HT1080 (cell line): ENCODE measurements at regions not wholly inside any gene's neighbourhood (a gene's known extent, or its start where the extent isn't known, plus 50 kb on each side); places are given as distances from the start of the nearest gene placed in this dataset.

ENCODE experiments used
- DNase-seq: peaks from one replicate; pipeline ENCODE4 v3.0.0-alpha.2; 2015; ENCODE audit warnings: low read depth

DNA sequence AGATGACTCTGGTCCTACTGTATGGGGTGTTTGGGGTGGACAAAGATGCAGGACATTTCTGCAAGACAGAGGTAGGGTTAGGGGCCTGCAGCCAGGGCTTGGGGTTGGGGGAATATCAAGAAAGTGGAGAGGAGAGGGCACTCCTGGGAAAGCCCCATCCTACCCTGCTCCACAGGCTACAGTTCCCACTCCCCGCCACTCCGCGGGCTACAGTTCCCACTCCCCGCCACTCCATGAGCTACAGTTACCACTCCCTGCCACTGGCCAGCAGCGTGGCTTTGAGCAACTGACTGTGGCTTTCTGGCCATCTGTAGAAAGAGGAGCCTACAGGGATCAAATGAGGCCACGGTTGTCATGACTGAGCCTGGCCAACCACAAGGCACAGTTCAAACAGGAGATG lies 93.8 kb upstream of the GRIK3 start:
- DNase-seq, result no peak

DNA sequence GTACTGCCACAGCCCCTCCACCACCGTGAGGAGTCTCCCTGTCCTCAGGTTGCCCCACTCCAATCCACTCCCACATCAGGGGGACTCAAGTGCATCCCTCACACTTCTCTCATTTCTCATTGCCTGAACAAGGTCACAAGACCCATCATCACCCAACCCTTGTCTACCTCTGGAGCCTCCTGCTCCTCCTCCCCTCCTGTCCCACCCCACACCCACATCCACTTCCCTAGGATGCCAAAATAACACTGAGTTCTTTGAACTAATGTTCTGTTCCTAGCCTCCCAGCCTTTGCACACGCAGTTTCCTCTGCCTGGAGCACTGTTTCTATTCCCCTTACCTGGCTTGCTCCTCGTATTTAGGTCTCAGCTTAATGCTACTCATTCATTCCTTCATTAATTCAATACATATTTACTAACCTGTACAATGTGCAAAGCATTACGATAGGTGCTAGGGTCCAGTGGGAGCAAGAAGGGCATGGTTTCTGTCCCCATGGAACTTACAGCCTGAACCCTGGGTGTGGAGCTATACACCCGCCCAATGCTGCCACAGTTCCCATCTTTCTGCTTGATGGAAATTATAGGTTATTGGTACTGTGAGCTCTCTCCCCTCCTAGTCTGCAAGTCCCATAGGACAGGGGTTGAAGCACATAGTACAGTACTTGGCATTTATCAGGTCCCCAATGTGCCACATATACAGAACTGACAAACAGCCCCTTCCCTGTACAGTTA lies 96.1 kb upstream of the GRIK3 start:
- no peak for DNase-seq

DNA sequence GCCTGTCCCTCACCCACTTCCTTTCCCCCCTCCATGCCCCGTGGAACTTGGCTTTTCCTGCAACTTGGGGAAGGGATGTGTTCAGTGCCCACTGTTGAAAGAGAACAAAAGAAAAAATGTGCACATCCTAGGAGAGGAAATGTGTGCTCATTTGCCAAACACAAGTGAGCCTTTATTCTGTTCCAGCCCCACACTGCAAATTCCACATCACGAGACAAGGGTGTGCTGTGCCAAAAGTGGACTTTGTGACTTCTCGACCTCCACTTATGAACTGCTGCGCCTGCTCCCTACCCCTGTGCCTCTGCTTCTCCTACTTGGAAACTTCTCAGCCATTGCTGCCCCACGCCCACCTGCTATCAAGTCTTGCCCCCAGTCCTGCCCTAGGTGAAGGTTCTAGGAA lies 97.0 kb upstream of the GRIK3 start:
- DNase-seq, result no peak

DNA sequence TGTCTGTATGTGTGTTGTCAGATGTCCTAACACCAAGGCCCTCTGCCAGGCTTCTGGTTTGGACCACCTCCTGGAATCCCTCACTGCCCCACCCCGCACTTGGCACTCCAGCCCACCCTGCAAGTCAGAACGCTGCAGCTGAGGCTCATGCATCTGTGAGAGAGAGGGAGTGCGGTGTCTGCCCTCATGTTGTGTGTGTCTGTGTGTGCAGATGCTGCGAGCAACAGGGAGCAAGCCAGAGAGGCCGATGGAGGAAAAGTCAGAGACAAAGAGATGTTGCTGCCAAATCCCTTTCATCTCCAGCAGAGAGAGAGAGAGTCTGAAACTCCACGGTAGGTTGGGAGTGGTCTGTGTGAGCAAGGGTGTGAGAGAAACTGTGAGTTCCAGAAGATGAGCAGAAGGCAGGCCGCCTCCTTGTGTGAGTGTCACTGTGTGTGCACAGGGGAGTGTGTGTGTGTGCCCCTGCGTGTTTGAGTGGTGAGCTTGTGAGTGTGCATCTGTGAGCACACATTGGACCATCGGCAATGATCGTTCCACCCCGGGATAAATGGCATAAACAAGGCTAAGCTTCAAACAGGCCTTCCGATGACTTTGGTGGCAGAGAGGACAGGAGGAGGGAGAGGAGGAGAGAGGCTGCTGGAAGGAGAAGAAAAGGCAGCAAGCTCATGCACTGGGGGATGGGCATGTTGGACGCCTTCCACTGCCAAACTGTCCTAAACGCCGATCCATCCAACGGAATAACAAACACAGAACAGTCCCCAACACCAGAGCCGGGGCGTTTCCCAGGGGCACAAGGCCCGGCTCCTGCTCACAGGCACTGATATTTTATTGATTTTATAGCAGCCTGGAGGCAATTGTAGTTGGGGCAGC lies 99.2 kb upstream of the GRIK3 start:
- no peak for DNase-seq

DNA sequence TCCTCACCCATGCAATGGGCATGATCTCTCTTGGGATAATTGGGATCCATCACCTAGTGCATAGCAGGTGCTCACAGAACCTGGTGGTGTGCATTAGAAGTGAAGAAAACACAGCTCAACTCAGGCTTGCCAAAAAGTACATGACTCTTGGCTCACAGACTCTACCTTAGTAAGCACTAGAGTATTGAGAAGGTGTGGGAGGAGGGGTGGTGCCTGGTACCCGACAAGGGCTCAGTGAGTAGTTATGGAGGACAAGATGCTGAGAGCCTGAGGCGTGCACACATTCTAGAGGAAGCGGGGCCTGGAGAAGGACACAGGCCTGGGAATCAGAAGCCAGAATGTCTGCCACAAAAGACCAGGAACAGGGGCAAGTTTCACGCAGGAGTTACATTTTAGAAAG lies 100.3 kb upstream of the GRIK3 start:
- no peak for DNase-seq

DNA sequence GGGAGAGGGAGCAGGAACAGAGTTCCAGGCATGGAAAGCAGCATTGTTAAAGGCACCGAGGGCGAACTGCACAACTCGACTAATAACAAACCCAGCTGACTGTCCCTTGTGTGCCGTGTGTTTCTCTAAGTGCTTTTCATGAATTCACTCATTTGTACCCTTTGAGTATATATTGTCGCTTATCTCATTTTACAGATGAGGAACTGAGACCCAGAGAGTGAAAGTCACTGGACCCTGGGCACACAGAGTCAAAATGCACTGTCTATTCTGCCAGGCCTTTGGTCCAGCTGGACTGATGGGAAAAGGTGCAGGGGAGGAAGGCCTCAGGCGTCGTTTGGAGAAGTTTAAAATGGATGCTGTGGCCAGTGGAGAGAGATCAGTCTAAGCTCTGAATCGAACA lies 100.7 kb upstream of the GRIK3 start:
- no peak for DNase-seq

GRCh38 chr1:37137014-37137413 lies 102.7 kb upstream of the GRIK3 start:
- no peak for DNase-seq

GRCh38 chr1:37137601-37138000 lies 103.3 kb upstream of the GRIK3 start:
- no peak for DNase-seq

- DNase-seq, result no peak
Observed at GRCh38 chr1:37143800-37144199, 109.5 kb upstream of the GRIK3 start.

DNA sequence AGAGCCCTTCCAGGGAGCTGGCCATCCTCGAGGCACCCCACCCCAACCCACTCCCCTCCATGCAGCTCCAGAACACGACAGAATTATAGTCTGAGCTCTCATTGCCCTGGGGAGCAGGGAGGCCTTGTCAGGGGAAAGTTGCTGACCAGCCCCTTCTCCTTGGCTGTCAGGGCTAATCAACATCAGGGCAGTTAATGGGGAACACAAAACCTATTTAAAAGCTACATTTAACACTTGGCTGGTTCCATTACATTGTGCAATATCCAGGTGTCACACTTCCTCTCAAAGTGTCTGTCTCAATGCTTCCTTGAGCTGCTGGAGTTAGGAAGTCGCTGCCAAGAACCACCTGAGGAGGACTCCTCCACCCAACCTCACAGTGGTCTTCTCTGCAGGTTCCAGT lies 111.8 kb upstream of the GRIK3 start:
- DNase-seq, result no peak

DNA sequence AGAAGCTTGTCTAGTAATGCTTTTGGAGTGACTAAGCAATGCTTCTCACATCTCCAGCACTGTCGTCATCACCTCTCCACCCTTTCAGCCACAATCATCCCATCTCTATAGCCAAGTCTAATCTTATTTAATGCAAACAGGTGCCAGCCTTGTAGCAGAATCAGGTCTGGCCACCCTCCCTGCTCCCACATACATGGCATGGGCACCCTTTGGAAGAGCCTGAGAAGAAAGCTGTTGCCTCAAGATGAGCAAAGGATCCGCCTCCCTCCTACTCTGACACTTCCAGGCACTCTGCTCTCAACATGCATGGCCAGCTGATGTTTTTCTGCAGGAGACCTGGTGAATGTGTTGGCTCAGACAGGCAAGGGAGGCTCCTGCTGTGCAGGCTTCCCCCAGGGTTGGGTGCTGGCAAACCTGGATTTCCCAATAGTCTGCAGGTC lies 113.1 kb upstream of the GRIK3 start:
- no peak for DNase-seq

- no peak for DNase-seq
Observed at GRCh38 chr1:37147906-37148305, 113.6 kb upstream of the GRIK3 start.

DNA sequence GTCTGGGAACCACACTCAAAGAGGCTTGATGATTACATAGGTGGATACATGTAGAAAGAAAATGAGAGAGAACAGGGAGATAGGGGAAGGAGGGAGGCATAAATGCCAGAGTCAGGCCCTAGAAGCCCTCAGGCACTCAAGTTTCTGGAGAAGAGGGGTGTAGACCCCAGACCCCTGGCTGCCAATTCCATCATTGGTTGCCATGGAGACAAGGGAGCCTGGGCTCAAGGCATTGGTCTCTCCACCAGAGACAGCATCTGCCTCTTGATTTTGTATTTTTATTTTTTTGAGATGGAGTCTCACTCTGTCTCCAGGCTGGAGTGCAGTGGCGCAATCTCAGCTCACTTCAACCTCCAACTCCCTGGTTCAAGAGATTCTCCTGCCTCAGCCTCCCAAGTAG lies 114.3 kb upstream of the GRIK3 start:
- DNase-seq, result no peak

DNA sequence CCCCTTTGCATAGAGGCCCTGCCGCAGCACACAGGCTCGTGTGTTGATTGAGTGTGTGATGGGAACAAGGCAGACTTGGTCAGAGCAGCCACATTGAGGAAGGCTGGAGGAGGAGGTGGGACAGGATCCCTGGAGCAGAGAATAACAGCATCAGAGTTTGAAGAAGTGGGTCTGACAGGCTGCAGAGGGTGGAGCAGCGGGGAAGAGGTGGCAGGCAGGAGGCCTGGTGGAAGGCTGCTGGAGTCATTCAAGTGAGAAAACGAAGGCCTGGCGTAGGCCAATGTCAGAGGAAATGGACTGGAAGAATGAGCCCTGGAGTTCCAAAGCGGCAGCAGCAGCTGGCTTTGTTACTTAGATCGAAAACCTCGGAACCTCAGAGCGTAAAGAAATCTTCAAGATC lies 115.0 kb upstream of the GRIK3 start:
- DNase-seq, result no peak

DNA sequence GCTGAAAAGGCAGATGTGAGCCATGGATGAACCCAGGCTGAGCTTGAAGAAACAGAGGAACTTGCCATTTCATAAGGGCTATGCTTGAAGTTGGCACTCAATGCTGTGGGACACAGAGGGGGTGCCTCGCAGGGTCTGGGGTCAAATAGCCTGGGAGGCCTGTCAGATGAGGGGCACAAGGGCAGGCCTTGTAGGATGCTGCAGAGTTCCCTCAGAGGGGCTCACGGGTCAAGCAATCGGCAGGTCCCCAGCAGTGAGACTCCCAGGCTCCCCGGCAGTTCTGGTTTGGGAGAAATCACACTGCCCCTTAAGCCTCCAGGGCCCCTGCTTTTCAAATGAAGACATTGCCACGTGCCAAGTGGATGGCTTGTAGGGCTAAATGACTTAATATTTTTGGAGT lies 116.7 kb upstream of the GRIK3 start:
- DNase-seq, result no peak

GRCh38 chr1:37151789-37152188 lies 117.5 kb upstream of the GRIK3 start:
- no peak for DNase-seq

DNA sequence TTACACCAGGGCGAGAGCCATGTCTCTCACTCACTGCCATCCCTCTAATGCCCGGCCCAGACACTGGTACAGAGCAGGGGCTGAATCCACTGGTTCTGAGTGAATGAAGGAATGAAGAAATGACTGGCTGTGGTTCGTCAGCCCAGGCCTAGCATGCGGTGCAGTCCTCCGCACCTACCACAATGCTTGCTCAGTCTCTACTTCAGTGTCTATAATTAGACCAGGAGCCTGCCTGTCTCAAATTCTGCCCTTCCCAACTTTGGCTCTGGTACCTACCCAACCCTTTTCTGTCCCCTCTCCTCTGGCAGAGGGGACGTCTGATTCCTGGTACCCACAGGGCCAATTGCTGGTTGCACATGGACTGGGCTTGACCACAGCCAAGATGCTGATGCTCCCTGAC lies 118.2 kb upstream of the GRIK3 start:
- no peak for DNase-seq

DNA sequence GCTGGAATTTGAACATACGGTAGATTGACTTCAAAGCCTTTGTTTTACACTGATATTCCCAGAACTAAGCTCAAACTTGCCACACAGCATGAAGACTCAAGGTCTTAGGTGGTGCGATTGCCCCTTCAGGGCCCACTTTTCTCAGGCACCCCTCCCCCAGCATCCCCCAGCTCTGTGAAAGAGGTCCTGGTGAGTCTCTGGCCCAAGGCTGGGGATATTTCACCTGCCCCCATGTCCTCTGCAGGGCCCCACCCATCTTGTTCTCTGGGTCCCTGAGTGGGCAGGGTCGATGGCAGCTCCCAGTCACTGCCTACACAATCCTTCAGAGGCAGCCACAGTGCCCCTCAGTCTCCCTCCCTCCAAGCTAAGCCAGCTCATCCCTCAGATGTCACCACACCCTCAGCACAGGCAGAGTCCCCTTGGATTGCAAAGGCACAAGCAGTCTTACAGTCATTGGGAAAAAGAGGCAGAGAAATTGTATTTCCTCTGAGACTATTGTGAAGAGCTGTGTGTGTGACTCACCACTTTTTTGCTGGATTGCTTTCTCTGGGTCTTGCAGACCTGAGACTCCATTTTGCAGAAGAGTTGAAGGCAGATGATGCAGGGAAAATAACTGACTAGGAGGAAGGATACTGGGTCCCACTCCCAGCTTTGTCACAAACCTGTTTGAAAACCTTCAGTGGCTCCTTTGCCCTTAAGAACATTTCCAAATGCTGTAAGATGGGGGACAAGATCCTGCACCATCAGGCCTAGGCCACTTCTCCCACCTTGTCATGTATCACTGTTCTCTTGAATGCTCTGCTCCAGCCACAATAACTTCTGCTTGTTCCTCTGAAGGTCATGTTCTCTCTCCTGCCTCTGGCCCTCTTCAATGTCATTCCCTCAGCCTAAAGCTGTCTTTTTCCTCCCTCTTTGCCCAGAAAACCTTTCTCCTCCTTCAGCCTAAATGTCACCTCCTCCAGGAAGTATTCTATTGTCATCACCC lies 119.1 kb upstream of the GRIK3 start:
- no peak for DNase-seq

DNA sequence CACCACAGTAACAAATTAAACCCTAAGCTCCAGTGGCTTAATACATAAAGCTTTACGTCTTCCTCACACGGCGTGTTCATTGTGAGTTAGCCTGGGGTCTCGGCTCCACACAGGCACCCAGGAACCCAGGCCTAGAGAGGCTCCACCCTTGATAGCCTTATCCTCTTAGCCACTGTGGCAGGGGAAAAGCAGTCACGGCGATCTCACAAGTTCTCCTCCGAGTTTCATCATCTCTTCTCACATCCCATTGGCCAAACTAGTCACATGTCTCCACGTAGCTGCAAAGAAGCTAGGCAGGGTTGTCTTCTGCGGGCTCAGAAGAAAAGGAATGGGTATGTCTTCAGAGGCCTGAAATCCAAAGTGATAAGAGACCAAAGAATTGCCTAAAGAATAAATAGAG lies 122.3 kb upstream of the GRIK3 start:
- DNase-seq, result no peak

- no peak for DNase-seq
Observed at GRCh38 chr1:37157634-37158033, 123.3 kb upstream of the GRIK3 start.

DNA sequence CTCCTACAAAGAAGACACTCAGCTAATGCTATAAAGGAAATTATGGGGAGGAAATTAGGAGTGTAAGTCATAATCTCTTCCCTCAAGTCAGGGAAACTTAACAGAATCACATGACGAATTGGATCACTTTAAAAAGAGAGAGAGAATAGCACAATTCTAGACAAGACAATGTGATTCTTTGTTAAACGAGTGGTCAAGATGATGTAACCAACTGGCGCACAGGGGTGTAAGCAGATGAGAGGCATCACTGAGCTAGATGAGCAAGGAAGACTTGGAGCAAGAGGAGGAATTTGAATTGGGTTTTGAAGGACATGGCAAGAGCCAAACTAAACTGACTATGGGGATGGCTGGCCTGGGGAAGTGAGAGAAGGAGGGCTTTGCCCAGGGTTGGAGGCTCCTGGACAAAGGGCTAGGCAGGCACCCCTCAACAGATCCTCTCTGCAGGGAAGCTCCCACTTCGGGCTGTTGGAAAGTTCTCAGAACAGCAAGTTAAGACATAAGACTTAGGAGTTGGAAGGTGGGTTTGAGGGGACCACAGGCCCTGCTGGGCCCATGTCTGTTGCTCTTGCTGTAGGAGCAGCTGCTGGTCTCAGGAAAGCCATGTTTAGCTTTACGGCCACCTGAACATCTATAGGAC lies 123.9 kb upstream of the GRIK3 start:
- peak; percentile 15 for DNase-seq
